Adrenal gland (tissue), 5 donors: ENCODE measurements at regions not wholly inside any gene's neighbourhood (a gene's known extent, or its start where the extent isn't known, plus 50 kb on each side); places are given as distances from the start of the nearest gene placed in this dataset.

Source experiments
- POLR2A ChIP-seq, 2 donors: fragments of 450-650 bp; IDR thresholded peaks; one replicate each; pipeline ENCODE4 v1.6.1; 2017; ENCODE audit warnings: antibody characterized with exemption in 2 of 2, mild to moderate bottlenecking in 2 of 2, moderate library complexity in 1 of 2
- TF ChIP-seq, protein P1 (sequence below), 6 experiments: fragments of 450-650 bp in 4 of 6; fragments of 200-600 bp in 2 of 6; sonication (generic) in 1 of 6; IDR thresholded peaks; 1 replicate in 5 of 6; 2 replicates in 1 of 6; pipeline versions ENCODE4 v1.5.1 to v1.8.0; 2016 to 2021; ENCODE audit warnings: antibody characterized with exemption in 6 of 6, mild to moderate bottlenecking in 2 of 6, moderate library complexity in 1 of 6
- donor health status: DM: no; HTN: no; CAD: no.

DNA sequence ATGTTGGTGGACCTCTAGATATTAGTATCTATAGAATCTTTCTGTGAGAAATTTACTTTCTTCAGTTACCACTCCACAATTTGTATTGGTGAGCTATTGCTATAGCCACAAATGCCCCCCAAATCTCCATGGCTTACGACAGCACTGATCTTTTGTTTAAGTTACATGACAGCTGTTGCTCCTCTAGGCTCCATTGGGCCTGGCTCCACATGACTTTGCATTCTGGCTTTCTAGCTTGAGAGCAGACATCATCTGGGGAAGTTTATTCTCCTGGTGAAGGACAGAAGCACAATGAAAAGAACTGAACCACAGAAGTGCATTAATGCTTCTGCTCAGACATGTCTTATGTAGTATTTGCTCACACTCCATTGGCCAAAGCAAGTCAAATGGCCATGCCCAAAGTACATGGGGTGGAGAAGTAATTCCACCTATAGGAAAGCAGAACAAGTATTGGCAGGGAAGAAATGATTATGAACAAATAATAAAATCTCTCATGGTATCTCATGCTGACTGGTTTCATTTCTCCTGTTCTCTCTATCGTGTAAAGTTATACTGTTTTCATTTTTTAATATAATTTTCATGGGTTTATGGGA, 126.6 kb upstream of the FAM9C start:
- TF ChIP-seq, protein P1, sequence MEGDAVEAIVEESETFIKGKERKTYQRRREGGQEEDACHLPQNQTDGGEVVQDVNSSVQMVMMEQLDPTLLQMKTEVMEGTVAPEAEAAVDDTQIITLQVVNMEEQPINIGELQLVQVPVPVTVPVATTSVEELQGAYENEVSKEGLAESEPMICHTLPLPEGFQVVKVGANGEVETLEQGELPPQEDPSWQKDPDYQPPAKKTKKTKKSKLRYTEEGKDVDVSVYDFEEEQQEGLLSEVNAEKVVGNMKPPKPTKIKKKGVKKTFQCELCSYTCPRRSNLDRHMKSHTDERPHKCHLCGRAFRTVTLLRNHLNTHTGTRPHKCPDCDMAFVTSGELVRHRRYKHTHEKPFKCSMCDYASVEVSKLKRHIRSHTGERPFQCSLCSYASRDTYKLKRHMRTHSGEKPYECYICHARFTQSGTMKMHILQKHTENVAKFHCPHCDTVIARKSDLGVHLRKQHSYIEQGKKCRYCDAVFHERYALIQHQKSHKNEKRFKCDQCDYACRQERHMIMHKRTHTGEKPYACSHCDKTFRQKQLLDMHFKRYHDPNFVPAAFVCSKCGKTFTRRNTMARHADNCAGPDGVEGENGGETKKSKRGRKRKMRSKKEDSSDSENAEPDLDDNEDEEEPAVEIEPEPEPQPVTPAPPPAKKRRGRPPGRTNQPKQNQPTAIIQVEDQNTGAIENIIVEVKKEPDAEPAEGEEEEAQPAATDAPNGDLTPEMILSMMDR (IDR thresholded peaks at IDR 0.05) = no peak
- no peak for TF ChIP-seq POLR2A (IDR thresholded peaks at IDR 0.05)
